HUES6 (cell line): ENCODE measurements at regions not wholly inside any gene's neighbourhood (a gene's known extent, or its start where the extent isn't known, plus 50 kb on each side); places are given as distances from the start of the nearest gene placed in this dataset.
"Not testable (repeated sequence)": the region's sequence is repeated elsewhere in the genome, so short reads cannot be mapped to it uniquely, and the experiment has no call there.

ENCODE experiments used
- H3K27ac ChIP-seq: 2 replicates; pipeline ENCODE4 v1.7.0; 2013; ENCODE audit warnings: low read depth, mild to moderate bottlenecking, low read length, inconsistent platforms
- H3K27me3 ChIP-seq: 2 replicates; pipeline ENCODE4 v1.6.1; 2013; ENCODE audit warnings: low read length; ENCODE audit not compliant: control insufficient read depth, insufficient read depth
- H3K36me3 ChIP-seq: 2 replicates; pipeline ENCODE4 v1.6.1; 2013; ENCODE audit warnings: low read length; ENCODE audit not compliant: control insufficient read depth, insufficient read depth
- H3K4me1 ChIP-seq: 2 replicates; pipeline ENCODE4 v1.6.1; 2013; ENCODE audit warnings: low read length; ENCODE audit not compliant: control insufficient read depth, insufficient read depth
- H3K4me3 ChIP-seq: 2 replicates; pipeline ENCODE4 v1.5.1; 2013; ENCODE audit warnings: low read depth, low read length
- H3K9ac ChIP-seq: one replicate; pipeline ENCODE4 v1.6.1; 2013; ENCODE audit warnings: mild to moderate bottlenecking, low read length
- H3K9me3 ChIP-seq: 2 replicates; pipeline ENCODE4 v1.6.1; 2013; ENCODE audit warnings: low read depth, low read length; ENCODE audit not compliant: control insufficient read depth, insufficient read depth

DNA sequence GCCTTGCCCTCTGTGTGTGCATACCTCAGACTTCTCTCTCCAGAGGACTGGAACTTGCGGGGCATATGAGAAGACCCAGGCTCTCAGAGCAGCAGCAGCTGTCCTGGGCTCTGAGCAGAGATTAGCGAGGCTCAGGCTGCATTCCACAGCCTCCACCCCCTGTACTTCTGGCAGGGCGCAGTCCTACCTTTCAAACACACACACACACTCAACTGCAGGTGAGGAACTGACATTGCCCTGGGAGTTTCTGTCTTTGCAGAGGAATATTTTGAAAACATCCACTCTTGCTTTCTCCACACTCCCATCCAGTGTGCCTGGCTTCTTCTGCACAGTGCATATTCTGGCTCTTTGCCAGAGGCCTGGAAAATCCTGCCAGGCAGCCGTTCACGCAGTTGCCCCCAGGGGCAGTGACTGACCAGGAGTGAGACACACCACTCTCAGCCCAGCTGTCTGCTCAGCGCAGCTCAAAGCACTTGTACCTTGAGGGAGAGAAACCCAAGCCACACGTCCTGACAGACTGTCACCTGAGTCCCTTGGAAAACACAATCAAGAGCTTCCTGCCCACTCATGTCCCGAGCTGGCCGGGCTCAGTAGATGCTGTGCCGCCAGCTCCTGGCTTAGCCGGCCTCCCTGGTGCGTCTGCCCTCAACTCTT lies 460.8 kb downstream of the RNF144A start:
- no peak overlapping the region for H3K9ac ChIP-seq
- no peaks in the 10 kb centered on the region for H3K36me3 ChIP-seq
- no peak overlapping the region for H3K4me3 ChIP-seq
- no peaks in the 10 kb centered on the region for H3K4me1 ChIP-seq
- no peak overlapping the region for H3K27ac ChIP-seq
- H3K27me3 ChIP-seq, result no peaks in the 10 kb centered on the region
- H3K9me3 ChIP-seq, result no peaks in the 10 kb centered on the region

DNA sequence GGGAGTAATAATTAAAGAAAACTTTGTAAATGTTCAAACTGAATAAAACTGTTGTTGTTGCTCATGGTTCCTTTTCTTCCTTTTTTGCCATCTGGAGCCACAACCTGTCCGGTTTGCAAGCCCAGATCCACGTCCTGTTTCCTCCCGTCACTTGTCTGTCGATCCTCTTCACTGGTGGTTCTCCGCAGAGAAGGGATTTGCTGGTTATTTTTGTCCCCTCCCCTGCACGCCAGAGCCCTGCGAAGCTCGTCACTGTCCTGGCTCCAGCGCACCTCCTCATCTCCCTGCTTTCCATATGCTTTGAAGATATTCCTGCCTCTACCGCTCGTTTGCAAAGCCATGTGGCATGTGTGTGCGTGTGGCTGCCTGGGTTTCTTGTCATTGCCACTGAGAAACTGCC lies 461.4 kb downstream of the RNF144A start:
- H3K4me1 ChIP-seq, result no peaks in the 10 kb centered on the region
- H3K4me3 ChIP-seq, result no peak overlapping the region
- H3K9me3 ChIP-seq, result no peaks in the 10 kb centered on the region
- H3K36me3 ChIP-seq, result no peaks in the 10 kb centered on the region
- H3K27me3 ChIP-seq, result no peaks in the 10 kb centered on the region
- no peak overlapping the region for H3K9ac ChIP-seq
- no peak overlapping the region for H3K27ac ChIP-seq

DNA sequence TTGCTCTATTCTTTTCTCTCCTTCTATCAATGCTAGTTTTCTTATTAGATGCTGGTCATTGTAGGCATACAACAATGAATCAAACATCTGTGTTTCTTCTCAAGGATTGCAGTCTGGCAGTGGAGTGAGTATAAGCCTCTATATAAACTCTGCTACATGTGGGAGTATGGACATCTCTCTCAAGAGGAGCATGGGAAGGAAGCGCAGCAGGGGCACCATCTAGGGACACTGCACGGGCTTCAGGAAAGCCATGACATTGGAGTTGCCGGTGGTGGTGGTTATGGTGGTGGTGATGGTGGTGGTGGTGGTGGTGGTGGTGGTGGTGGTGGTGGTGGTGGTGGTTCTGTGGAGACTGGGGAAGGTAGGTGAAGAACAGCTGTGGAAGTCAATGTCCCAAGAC lies 462.6 kb downstream of the RNF144A start:
- Histone ChIP-seq H3K9ac (no peak overlapping the region), H3K4me1 (no peaks in the 10 kb centered on the region), H3K4me3 (no peak overlapping the region), H3K9me3 (no peaks in the 10 kb centered on the region), H3K27me3 (no peaks in the 10 kb centered on the region), H3K36me3 (no peaks in the 10 kb centered on the region), H3K27ac (no peak overlapping the region)

DNA sequence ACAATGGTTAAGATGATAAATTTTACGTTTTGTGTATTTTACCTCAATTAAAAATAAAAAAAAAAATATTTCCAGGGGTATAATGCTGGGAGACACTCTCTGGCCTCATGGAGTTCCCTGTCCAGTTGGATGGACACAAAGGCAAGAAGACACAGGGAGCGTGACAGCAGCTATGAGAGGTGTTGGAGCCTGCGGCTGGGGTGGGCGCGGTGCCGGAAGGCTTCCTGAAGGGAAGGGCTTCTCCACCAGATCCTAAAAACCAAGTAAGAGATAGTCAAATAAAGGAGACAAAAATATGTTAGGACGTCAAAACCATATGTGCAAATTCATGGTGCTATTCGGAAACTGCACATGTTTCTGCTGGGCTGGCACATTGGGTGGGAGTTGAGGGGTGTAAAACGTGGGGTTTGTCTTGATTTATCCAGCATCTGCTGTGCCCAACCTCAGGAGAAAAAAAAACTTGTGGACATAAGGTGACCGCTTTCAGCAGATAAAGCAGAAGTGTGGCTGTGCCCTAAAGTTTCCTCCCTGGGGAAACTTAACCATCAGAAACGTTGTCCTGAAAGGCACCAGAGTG lies 467.6 kb downstream of the RNF144A start:
- H3K27me3 ChIP-seq, result no peaks in the 10 kb centered on the region
- H3K9ac ChIP-seq, result no peak overlapping the region
- H3K36me3 ChIP-seq, result no peaks in the 10 kb centered on the region
- H3K9me3 ChIP-seq, result no peaks in the 10 kb centered on the region
- H3K4me3 ChIP-seq, result no peak overlapping the region
- no peak overlapping the region for H3K27ac ChIP-seq
- H3K4me1 ChIP-seq, result no peaks in the 10 kb centered on the region

DNA sequence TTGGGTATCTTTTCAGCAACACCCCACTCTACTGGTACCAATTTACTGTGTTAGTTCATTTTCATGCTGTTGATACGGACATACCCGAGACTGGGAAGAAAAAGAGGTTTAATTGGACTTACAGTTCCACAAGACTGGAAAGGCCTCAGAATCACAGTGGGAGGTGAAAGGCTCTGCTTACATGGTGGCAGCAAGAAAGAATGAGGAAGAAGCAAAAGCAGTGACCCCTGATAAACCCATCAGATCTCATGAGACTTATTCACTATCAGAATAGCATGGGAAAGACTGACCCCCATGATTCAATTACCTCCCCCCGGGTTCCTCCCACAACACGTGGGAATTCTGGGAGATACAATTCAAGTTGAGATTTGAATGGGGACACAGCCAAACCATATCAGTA lies 473.1 kb downstream of the RNF144A start:
- not testable (repeated sequence) for H3K4me1 ChIP-seq, H3K36me3 ChIP-seq, H3K27ac ChIP-seq, H3K27me3 ChIP-seq, H3K9me3 ChIP-seq, H3K9ac ChIP-seq, H3K4me3 ChIP-seq

DNA sequence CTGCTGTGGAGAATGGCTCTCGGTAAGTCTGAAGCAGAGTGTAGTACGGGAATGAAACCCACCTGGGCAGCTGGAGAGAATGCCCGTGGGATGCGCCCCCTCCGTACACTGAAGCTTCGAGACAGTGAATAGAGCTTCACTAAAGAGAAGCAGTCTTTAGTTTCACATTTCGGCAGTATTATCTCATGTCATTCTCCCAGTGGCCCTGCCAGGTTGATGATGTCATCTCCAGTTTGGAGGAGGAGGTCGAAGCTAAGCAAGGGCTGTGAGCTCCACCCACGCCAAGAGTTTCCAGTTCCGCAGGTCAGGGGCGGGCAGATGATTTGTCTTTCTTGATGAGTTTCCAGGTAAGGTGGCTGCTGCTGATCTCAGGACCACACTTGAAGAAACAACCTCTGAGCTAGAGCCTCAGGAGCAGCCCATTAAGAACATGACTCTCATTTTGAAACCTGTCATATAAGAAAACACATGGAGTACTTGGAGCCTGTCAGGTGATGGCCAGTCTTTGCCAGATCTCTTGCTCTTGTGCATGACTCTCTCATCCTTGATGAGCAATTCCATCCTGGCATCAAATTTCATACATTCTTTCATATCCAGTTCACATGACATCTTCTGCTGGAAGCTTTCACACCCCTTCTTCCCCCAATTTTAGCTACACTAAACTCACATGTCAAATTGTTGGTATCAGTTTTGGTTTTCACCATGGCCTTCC lies 475.0 kb downstream of the RNF144A start:
- H3K4me3 ChIP-seq, result no peak overlapping the region
- no peaks in the 10 kb centered on the region for H3K27me3 ChIP-seq
- no peaks in the 10 kb centered on the region for H3K36me3 ChIP-seq
- no peak overlapping the region for H3K9ac ChIP-seq
- H3K4me1 ChIP-seq, result no peaks in the 10 kb centered on the region
- no peaks in the 10 kb centered on the region for H3K9me3 ChIP-seq
- H3K27ac ChIP-seq, result no peak overlapping the region

DNA sequence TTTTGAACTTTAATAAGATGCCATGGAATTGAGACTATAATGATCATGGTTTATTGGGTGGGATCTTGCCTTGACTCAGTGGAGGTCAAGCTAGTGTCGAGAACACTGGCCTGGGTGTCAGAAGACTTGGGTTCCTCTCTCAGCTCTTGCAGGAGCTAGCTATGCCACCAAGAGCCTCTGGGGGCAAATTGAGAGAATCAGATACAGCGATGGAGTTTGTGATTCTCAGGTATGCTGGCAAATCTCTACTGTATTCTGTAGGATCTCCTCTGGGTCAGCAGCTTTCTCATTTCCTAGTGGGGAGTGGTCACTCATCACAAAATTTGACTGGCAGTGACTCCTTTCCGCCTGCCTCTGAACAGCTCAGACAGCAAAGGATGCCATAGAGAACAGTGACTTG lies 477.0 kb downstream of the RNF144A start:
- H3K4me1 ChIP-seq, result no peaks in the 10 kb centered on the region
- no peaks in the 10 kb centered on the region for H3K9me3 ChIP-seq
- H3K36me3 ChIP-seq, result no peaks in the 10 kb centered on the region
- no peaks in the 10 kb centered on the region for H3K27me3 ChIP-seq
- no peak overlapping the region for H3K9ac ChIP-seq
- H3K27ac ChIP-seq, result no peak overlapping the region
- no peak overlapping the region for H3K4me3 ChIP-seq

DNA sequence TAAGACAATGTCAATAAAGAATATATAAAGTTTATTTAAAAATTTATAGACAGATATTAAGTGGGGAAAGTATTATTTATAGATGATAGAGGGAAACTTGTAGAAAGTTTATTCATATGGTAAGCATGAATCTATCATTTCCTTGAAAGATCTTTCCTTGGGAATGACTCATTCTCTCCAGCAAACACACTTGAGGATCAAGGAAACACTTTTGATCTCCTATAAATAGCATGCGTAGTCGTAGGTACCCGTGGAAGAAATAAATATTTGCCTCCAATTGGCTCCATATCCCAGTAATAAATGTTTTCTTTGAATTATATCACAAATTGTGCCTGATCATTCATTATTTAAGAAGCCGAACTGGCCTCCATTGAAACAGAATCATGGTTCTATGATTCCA lies 483.4 kb downstream of the RNF144A start:
- H3K4me3 ChIP-seq, result no peak overlapping the region
- H3K27me3 ChIP-seq, result no peaks in the 10 kb centered on the region
- H3K36me3 ChIP-seq, result no peaks in the 10 kb centered on the region

DNA sequence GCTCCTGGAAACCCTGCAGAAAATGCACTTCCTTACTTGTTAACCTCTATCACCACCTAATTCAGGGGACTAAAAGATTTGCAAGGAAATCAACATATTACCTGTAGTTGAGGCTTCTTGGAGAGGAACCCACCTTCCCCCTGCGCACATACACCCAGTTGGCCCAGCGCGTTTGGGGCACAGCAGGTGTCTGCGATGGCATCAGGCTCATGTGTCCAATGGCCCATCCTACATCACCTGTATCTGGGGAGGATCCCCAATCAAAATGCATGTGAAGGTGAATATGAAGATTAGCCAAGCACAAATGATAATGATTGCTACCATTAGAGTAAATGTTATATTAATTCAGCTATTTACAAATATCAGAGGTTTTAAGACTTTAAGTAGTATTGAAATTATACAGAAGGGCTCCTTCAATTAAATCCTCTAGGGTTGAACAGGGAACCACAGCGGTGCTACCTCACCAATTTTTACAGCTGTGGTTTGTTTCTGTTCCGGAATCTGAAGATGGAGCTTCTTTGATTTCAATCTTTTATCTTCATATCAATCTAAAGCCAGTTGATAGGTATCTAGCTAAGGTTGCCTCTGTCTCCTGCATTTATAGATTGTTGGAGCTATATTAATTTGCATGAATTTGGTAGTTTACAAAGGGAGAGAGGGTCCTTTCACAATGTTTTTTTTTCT lies 486.0 kb downstream of the RNF144A start:
- Histone ChIP-seq H3K4me1 (no peaks in the 10 kb centered on the region), H3K36me3 (no peaks in the 10 kb centered on the region), H3K27me3 (0 out of 2 replicates have a peak, but pooled peaks cover 4% of the 10 kb centered on the region), H3K9me3 (no peaks in the 10 kb centered on the region), H3K9ac (no peak overlapping the region), H3K4me3 (no peak overlapping the region), H3K27ac (no peak overlapping the region)

More for the DNA sequence above, 483.4 kb downstream of the RNF144A start:
- H3K9me3 ChIP-seq, result no peaks in the 10 kb centered on the region
- H3K27ac ChIP-seq, result no peak overlapping the region
- no peak overlapping the region for H3K9ac ChIP-seq
- H3K4me1 ChIP-seq, result no peaks in the 10 kb centered on the region

DNA sequence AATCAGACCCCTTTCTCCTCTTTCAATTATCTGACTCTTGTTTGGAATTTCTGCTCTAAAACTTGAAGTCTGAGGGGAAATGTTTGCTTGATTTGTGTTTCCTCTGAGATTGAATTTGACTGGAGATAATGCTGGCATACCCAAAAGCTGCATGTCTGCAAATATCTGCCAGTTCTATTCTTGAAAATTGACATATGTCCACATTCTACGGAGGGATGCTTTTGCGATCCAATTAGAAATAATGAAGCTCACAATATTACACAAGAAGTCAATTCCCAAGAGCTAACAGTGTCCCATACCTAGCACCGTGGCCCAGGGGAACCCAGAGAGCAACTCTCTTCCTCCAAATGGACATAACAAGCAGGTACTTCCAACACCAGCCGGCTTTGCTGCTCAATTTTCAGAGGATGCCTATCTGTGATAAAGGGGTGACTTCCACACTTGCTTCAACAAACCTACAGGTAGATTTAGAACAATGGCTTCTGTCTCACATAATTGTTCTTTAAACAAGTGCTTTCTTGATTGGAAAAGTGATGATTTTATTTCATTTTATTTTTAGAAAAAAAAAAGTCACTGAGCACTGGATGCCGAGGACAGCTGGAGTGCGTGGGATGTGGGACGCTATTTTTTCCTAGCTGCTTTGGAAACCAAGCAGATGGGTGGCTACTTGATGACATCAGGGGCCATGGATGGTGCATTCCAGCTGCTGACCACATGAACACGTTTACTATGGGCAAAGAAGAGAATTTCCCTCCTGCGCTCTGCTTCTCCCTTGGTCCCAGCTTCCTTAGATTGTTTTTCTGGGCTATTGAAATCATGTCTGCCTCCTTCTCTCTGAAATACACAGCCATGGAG lies 488.9 kb downstream of the RNF144A start:
- no peaks in the 10 kb centered on the region for H3K9me3 ChIP-seq
- 0 out of 2 replicates have a peak, but pooled peaks cover 4% of the 10 kb centered on the region for H3K27me3 ChIP-seq
- H3K27ac ChIP-seq, result no peak overlapping the region
- H3K36me3 ChIP-seq, result no peaks in the 10 kb centered on the region
- H3K4me1 ChIP-seq, result no peaks in the 10 kb centered on the region
- no peak overlapping the region for H3K9ac ChIP-seq
- H3K4me3 ChIP-seq, result no peak overlapping the region
